Transverse colon (tissue), 4 donors: ENCODE measurements at regions not wholly inside any gene's neighbourhood (a gene's known extent, or its start where the extent isn't known, plus 50 kb on each side); places are given as distances from the start of the nearest gene placed in this dataset.

ENCODE experiments used
- DNase-seq: peaks from one replicate; pipeline ENCODE4 v3.0.0-alpha.2; 2019
- H3K27ac ChIP-seq, 4 donors: fragments of 200-600 bp; sonication (generic); 2 replicates each; pipeline ENCODE4 v1.5.1; 2016 to 2018; ENCODE audit warnings: inconsistent platforms in 4 of 4
- H3K27me3 ChIP-seq: fragments of 200-600 bp; sonication (generic); 2 replicates; pipeline ENCODE4 v1.5.1; 2017; ENCODE audit warnings: inconsistent platforms
- H3K36me3 ChIP-seq, 4 donors: fragments of 200-600 bp; sonication (generic); 2 replicates each; pipeline ENCODE4 v1.5.1; 2017 to 2019; ENCODE audit warnings: inconsistent platforms in 4 of 4
- H3K4me1 ChIP-seq, 4 donors: fragments of 200-600 bp; sonication (generic); 2 replicates each; pipeline ENCODE4 v1.5.1; 2017 to 2020; ENCODE audit warnings: inconsistent platforms in 4 of 4
- H3K4me3 ChIP-seq, 4 donors: fragments of 200-600 bp; sonication (generic); 1 replicate in 1 of 4; 2 replicates in 3 of 4; pipeline versions ENCODE4 v1.5.1 to v1.6.1; 2017 to 2019; ENCODE audit warnings: inconsistent platforms in 4 of 4
- H3K9me3 ChIP-seq, 2 donors: fragments of 200-600 bp; sonication (generic); 2 replicates each; pipeline ENCODE4 v1.5.1; 2017 to 2019; ENCODE audit warnings: inconsistent platforms in 2 of 2
- CTCF ChIP-seq, 5 experiments: fragments of 200-600 bp in 3 of 5; fragments of 450-650 bp in 2 of 5; sonication (generic) in 3 of 5; IDR thresholded peaks; 1 replicate in 2 of 5; 2 replicates in 3 of 5; pipeline ENCODE4 v1.5.1; 2016 to 2017; ENCODE audit warnings: antibody characterized with exemption in 5 of 5, inconsistent platforms in 3 of 5, mild to moderate bottlenecking in 2 of 5, moderate library complexity in 1 of 5
- EP300 ChIP-seq: sonication (generic); formaldehyde crosslinking; IDR thresholded peaks from one replicate; pipeline ENCODE4 v1.6.1; 2017; ENCODE audit warnings: antibody characterized with exemption, low read depth
- POLR2A ChIP-seq: fragments of 450-650 bp; IDR thresholded peaks from one replicate; pipeline ENCODE4 v1.6.1; 2016; ENCODE audit warnings: antibody characterized with exemption, mild to moderate bottlenecking, moderate library complexity
- POLR2AphosphoS5 ChIP-seq, 3 donors: sonication (generic); formaldehyde crosslinking; IDR thresholded peaks; one replicate each; pipeline ENCODE4 v1.6.1; 2016; ENCODE audit warnings: antibody characterized with exemption in 3 of 3
- WGBS, 2 donors: methylation state at CpG; one replicate each; pipeline ENCODE4 v1.1.5; 2018; ENCODE audit warnings: low coverage in 1 of 2; 5-methylcytosine and 5-hydroxymethylcytosine counted together
- in situ Hi-C, 4 donors: fragments of 200-750 bp; cut with MboI; loops; one replicate each; pipeline versions ENCODE4 v1.15.0 to v1.15.1; 2017; ENCODE audit warnings: low sequenced_read_pairs in 3 of 4, low pct_ligation_motif_present in 1 of 4, low pct_unique_long_range_greater_than_20kb in 1 of 4
- intact Hi-C: fragments of 100-400 bp; cut with DNase I; formaldehyde crosslinking; loops from one replicate; pipeline ENCODE4 v1.15.1; 2023; ENCODE audit warnings: low total_unique reads

DNA sequence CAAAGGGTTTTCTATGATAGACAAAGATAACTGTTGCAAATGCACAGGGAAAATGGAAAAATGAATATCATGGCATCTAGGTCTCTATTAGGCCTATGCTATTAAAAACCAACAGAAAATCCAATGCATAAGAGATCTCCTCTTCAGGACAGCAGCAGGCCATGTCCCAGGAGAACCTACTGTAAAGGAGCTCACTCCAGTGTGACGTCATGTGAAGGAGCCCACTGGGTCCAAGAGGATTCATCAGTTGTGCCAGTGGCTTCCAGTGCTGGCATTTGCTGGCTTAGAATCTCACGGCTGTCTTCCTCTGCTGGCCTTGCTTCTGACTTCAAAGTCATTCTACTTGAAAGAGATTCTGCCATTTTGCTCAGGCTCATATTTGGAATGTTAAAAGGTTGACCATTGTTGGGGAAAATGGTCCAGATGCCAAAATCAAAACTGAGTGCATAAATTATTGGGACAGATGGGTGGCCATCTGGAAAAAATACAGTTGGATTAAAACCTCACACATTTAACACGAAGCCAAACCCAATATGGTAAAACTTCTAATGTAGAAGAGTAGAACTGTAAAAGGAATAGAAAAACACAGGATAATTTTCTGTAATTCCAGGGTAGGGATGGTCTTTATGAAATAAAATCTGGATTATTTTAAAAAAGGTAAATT is 75.4 kb upstream of the ARID2 start:
- no peak overlapping the region for H3K4me3 ChIP-seq
- no peaks in the 10 kb centered on the region for H3K27me3 ChIP-seq
- WGBS, 2 donors = 85 to 94% methylated on average over 2 to 3 of the region's 3 CpGs
- TF ChIP-seq EP300 = no peak
- TF ChIP-seq POLR2A = no peak
- no peak for TF ChIP-seq CTCF (IDR thresholded peaks at IDR 0.05)
- TF ChIP-seq POLR2AphosphoS5 (IDR thresholded peaks at IDR 0.05) = no peak
- intact Hi-C loops (no loop called here), in situ Hi-C loops (no loop called here)
- no peaks in the 10 kb centered on the region for H3K4me1 ChIP-seq
- H3K27ac ChIP-seq = no peak overlapping the region
- H3K36me3 ChIP-seq = no peaks in the 10 kb centered on the region
- no peak for DNase-seq
- H3K9me3 ChIP-seq = no peaks in the 10 kb centered on the region

- Histone ChIP-seq H3K9me3 (no peaks in the 10 kb centered on the region), H3K4me1 (no peaks in the 10 kb centered on the region), H3K27ac (no peak overlapping the region), H3K27me3 (no peaks in the 10 kb centered on the region), H3K4me3 (no peak overlapping the region), H3K36me3 (no peaks in the 10 kb centered on the region)
- intact Hi-C loops = no loop called here
- peak; percentile 15 for DNase-seq
- 63 to 73% methylated on average over 4 to 5 of the region's 5 CpGs for WGBS, 2 donors
- in situ Hi-C loops = no loop called here
- TF ChIP-seq CTCF (IDR thresholded peaks at IDR 0.05) (no peak), POLR2A (no peak), POLR2AphosphoS5 (IDR thresholded peaks at IDR 0.05) (no peak), EP300 (no peak)
Measured at GRCh38 chr12:45655186-45655585, 74.3 kb upstream of the ARID2 start.

GRCh38 chr12:45655743-45656142 is 73.8 kb upstream of the ARID2 start:
- no peak overlapping the region for H3K27ac ChIP-seq
- H3K27me3 ChIP-seq = no peaks in the 10 kb centered on the region
- intact Hi-C loops = no loop called here
- H3K4me3 ChIP-seq = no peak overlapping the region
- WGBS, 2 donors = 71 to 86% methylated on average over 2 of the region's 2 CpGs
- no peaks in the 10 kb centered on the region for H3K36me3 ChIP-seq
- DNase-seq = no peak
- in situ Hi-C loops = no loop called here
- no peaks in the 10 kb centered on the region for H3K9me3 ChIP-seq
- no peaks in the 10 kb centered on the region for H3K4me1 ChIP-seq
- no peak for TF ChIP-seq EP300
- TF ChIP-seq POLR2A = no peak
- no peak for TF ChIP-seq CTCF (IDR thresholded peaks at IDR 0.05)
- TF ChIP-seq POLR2AphosphoS5 (IDR thresholded peaks at IDR 0.05) = no peak

DNA sequence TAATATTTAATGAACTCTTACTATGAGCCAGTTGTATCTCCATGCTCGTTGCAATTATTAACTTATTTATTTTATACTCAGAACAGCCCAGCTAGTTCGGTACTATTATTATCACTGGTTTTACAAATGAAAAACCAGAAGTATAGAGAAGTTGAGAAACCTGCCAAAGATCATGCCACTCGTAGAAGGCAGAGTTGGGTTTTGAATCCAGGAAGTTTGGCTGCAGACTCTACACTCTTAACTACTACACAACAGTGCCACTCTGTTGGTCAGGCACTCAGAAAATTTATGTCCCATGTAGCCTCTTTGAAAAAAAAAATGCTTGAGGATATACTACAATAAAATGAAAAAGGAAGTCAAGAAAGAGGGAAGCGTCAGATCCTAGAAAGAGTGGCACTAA is 71.5 kb upstream of the ARID2 start:
- H3K36me3 ChIP-seq = no peaks in the 10 kb centered on the region
- intact Hi-C loops (no loop called here), in situ Hi-C loops (no loop called here)
- TF ChIP-seq CTCF (IDR thresholded peaks at IDR 0.05) = no peak
- TF ChIP-seq EP300 = no peak
- no peak for TF ChIP-seq POLR2A
- no peak for TF ChIP-seq POLR2AphosphoS5 (IDR thresholded peaks at IDR 0.05)
- H3K27ac ChIP-seq = no peak overlapping the region
- WGBS, 2 donors = 70% methylated on average over 4 of the region's 4 CpGs
- H3K4me1 ChIP-seq = no peaks in the 10 kb centered on the region
- no peaks in the 10 kb centered on the region for H3K27me3 ChIP-seq
- no peak overlapping the region for H3K4me3 ChIP-seq
- H3K9me3 ChIP-seq = no peaks in the 10 kb centered on the region
- no peak for DNase-seq
